Neuron (in vitro differentiated cells): ENCODE measurements at regions not wholly inside any gene's neighbourhood (a gene's known extent, or its start where the extent isn't known, plus 50 kb on each side); places are given as distances from the start of the nearest gene placed in this dataset.

ENCODE experiments used
- H2AFZ ChIP-seq: one replicate; pipeline ENCODE4 v1.6.1; 2013; ENCODE audit warnings: low read depth, mild to moderate bottlenecking, inconsistent platforms, low read length, moderate library complexity
- H3K27me3 ChIP-seq: one replicate; pipeline ENCODE4 v1.6.1; 2013; ENCODE audit warnings: low read length; ENCODE audit not compliant: insufficient read depth
- H3K36me3 ChIP-seq: one replicate; pipeline ENCODE4 v1.6.1; 2013; ENCODE audit warnings: low read length; ENCODE audit not compliant: insufficient read depth
- H3K4me1 ChIP-seq: one replicate; pipeline ENCODE4 v1.6.1; 2013; ENCODE audit warnings: low read length; ENCODE audit not compliant: insufficient read depth
- H3K4me3 ChIP-seq: 2 replicates; pipeline ENCODE4 v1.5.1; 2013; ENCODE audit warnings: mild to moderate bottlenecking, low read length, moderate library complexity
- H3K9me3 ChIP-seq: one replicate; pipeline ENCODE4 v1.6.1; 2013; ENCODE audit warnings: low read length

GRCh38 chr7:17209101-17209500 is 89.4 kb upstream of the AHR start:
- Histone ChIP-seq H3K36me3 (no peaks in the 10 kb centered on the region), H3K27me3 (no peaks in the 10 kb centered on the region), H3K4me3 (no peak overlapping the region), H3K9me3 (no peaks in the 10 kb centered on the region), H2AFZ (no peak overlapping the region), H3K4me1 (no peaks in the 10 kb centered on the region)

GRCh38 chr7:17211307-17211836 is 87.1 kb upstream of the AHR start:
- Histone ChIP-seq H3K27me3 (no peaks in the 10 kb centered on the region), H3K9me3 (no peaks in the 10 kb centered on the region), H3K4me3 (no peak overlapping the region), H2AFZ (no peak overlapping the region), H3K4me1 (no peaks in the 10 kb centered on the region), H3K36me3 (no peaks in the 10 kb centered on the region)

GRCh38 chr7:17212188-17212587 is 86.3 kb upstream of the AHR start:
- Histone ChIP-seq H3K36me3 (no peaks in the 10 kb centered on the region), H3K4me1 (no peaks in the 10 kb centered on the region), H3K27me3 (no peaks in the 10 kb centered on the region), H3K4me3 (no peak overlapping the region), H2AFZ (no peak overlapping the region), H3K9me3 (no peaks in the 10 kb centered on the region)

- Histone ChIP-seq H3K36me3 (no peaks in the 10 kb centered on the region), H2AFZ (no peak overlapping the region), H3K4me1 (no peaks in the 10 kb centered on the region), H3K9me3 (no peaks in the 10 kb centered on the region), H3K27me3 (no peaks in the 10 kb centered on the region), H3K4me3 (no peak overlapping the region)
Observed at GRCh38 chr7:17227766-17228490, 70.5 kb upstream of the AHR start.

GRCh38 chr7:17229228-17229627 is 69.2 kb upstream of the AHR start:
- Histone ChIP-seq H3K9me3 (no peaks in the 10 kb centered on the region), H3K4me1 (no peaks in the 10 kb centered on the region), H3K27me3 (no peaks in the 10 kb centered on the region), H3K36me3 (no peaks in the 10 kb centered on the region), H3K4me3 (no peak overlapping the region), H2AFZ (no peak overlapping the region)

GRCh38 chr7:17230099-17230807 is 68.2 kb upstream of the AHR start:
- Histone ChIP-seq H2AFZ (no peak overlapping the region), H3K36me3 (no peaks in the 10 kb centered on the region), H3K9me3 (no peaks in the 10 kb centered on the region), H3K4me1 (no peaks in the 10 kb centered on the region), H3K27me3 (no peaks in the 10 kb centered on the region), H3K4me3 (no peak overlapping the region)

GRCh38 chr7:17233603-17234002 is 64.8 kb upstream of the AHR start:
- Histone ChIP-seq H3K9me3 (no peaks in the 10 kb centered on the region), H2AFZ (no peak overlapping the region), H3K4me3 (no peak overlapping the region), H3K4me1 (no peaks in the 10 kb centered on the region), H3K27me3 (no peaks in the 10 kb centered on the region), H3K36me3 (no peaks in the 10 kb centered on the region)

GRCh38 chr7:17234030-17234397 is 64.4 kb upstream of the AHR start:
- H2AFZ ChIP-seq = no peak overlapping the region
- no peak overlapping the region for H3K4me3 ChIP-seq
- no peaks in the 10 kb centered on the region for H3K4me1 ChIP-seq
- no peaks in the 10 kb centered on the region for H3K9me3 ChIP-seq
- H3K27me3 ChIP-seq = no peaks in the 10 kb centered on the region
- H3K36me3 ChIP-seq = no peaks in the 10 kb centered on the region

- Histone ChIP-seq H3K9me3 (no peaks in the 10 kb centered on the region), H3K4me3 (no peak overlapping the region), H2AFZ (no peak overlapping the region), H3K36me3 (no peaks in the 10 kb centered on the region), H3K27me3 (no peaks in the 10 kb centered on the region), H3K4me1 (no peaks in the 10 kb centered on the region)
Observed at GRCh38 chr7:17234398-17235031, 63.9 kb upstream of the AHR start.

- Histone ChIP-seq H3K9me3 (no peaks in the 10 kb centered on the region), H2AFZ (no peak overlapping the region), H3K4me1 (no peaks in the 10 kb centered on the region), H3K4me3 (no peak overlapping the region), H3K36me3 (no peaks in the 10 kb centered on the region), H3K27me3 (no peaks in the 10 kb centered on the region)
Observed at GRCh38 chr7:17236171-17236570, 62.3 kb upstream of the AHR start.

GRCh38 chr7:17236603-17237002 is 61.8 kb upstream of the AHR start:
- H3K27me3 ChIP-seq = no peaks in the 10 kb centered on the region
- no peak overlapping the region for H3K4me3 ChIP-seq
- no peaks in the 10 kb centered on the region for H3K4me1 ChIP-seq
- H3K36me3 ChIP-seq = no peaks in the 10 kb centered on the region
- no peaks in the 10 kb centered on the region for H3K9me3 ChIP-seq
- H2AFZ ChIP-seq = no peak overlapping the region

GRCh38 chr7:17239046-17239445 is 59.4 kb upstream of the AHR start:
- no peaks in the 10 kb centered on the region for H3K27me3 ChIP-seq
- no peak overlapping the region for H3K4me3 ChIP-seq
- no peaks in the 10 kb centered on the region for H3K9me3 ChIP-seq
- H3K4me1 ChIP-seq = no peaks in the 10 kb centered on the region
- no peaks in the 10 kb centered on the region for H3K36me3 ChIP-seq
- H2AFZ ChIP-seq = no peak overlapping the region

GRCh38 chr7:17239683-17240521 is 58.5 kb upstream of the AHR start:
- Histone ChIP-seq H2AFZ (no peak overlapping the region), H3K27me3 (no peaks in the 10 kb centered on the region), H3K36me3 (no peaks in the 10 kb centered on the region), H3K4me3 (no peak overlapping the region), H3K4me1 (no peaks in the 10 kb centered on the region), H3K9me3 (no peaks in the 10 kb centered on the region)
